Peyer's patch (tissue), 4 donors: ENCODE measurements at regions not wholly inside any gene's neighbourhood (a gene's known extent, or its start where the extent isn't known, plus 50 kb on each side); places are given as distances from the start of the nearest gene placed in this dataset.

Experiments used
- CTCF ChIP-seq, 6 experiments: fragments of 450-650 bp in 4 of 6; fragments of 200-600 bp in 2 of 6; sonication (generic) in 1 of 6; IDR thresholded peaks; one replicate each; pipeline ENCODE4 v1.5.1; 2017 to 2019; ENCODE audit warnings: antibody characterized with exemption in 6 of 6, mild to moderate bottlenecking in 3 of 6, moderate library complexity in 1 of 6
- POLR2A ChIP-seq, 2 donors: fragments of 450-650 bp; IDR thresholded peaks; one replicate each; pipeline ENCODE4 v1.5.1; 2017; ENCODE audit warnings: antibody characterized with exemption in 2 of 2, mild to moderate bottlenecking in 2 of 2, moderate library complexity in 2 of 2

- TF ChIP-seq CTCF (IDR thresholded peaks at IDR 0.05) (no peak), POLR2A (IDR thresholded peaks at IDR 0.05) (no peak)
These were observed 123.5 kb upstream of the SPDL1 start for GRCh38 chr5:169460123-169460522.
